Right lobe of liver (tissue), 4 donors: ENCODE measurements at regions not wholly inside any gene's neighbourhood (a gene's known extent, or its start where the extent isn't known, plus 50 kb on each side); places are given as distances from the start of the nearest gene placed in this dataset.

Experiments
- CTCF ChIP-seq, 4 donors: fragments of 200-600 bp in 3 of 4; fragments of 450-650 bp in 1 of 4; IDR thresholded peaks; one replicate each; pipeline versions ENCODE4 v1.5.1 to v1.8.0; 2016 to 2022; ENCODE audit warnings: antibody characterized with exemption in 4 of 4, mild to moderate bottlenecking in 2 of 4
- POLR2A ChIP-seq: fragments of 450-650 bp; IDR thresholded peaks from one replicate; pipeline ENCODE4 v1.6.1; 2017; ENCODE audit warnings: antibody characterized with exemption, mild to moderate bottlenecking
- donor health status: DM: no; HTN: no; CAD: no.
- donor health status: DM: no; HTN: no; CAD: no.
- donor health status: DM: no; HTN: yes; CAD: no.

GRCh38 chr2:138312061-138312460 lies 189.5 kb upstream of the SPOPL start:
- TF ChIP-seq CTCF (IDR thresholded peaks at IDR 0.05) (no peak), POLR2A (no peak)
